ENCODE measurements at regions not wholly inside any gene's neighbourhood (a gene's known extent, or its start where the extent isn't known, plus 50 kb on each side); places are given as distances from the start of the nearest gene placed in this dataset.

DNA sequence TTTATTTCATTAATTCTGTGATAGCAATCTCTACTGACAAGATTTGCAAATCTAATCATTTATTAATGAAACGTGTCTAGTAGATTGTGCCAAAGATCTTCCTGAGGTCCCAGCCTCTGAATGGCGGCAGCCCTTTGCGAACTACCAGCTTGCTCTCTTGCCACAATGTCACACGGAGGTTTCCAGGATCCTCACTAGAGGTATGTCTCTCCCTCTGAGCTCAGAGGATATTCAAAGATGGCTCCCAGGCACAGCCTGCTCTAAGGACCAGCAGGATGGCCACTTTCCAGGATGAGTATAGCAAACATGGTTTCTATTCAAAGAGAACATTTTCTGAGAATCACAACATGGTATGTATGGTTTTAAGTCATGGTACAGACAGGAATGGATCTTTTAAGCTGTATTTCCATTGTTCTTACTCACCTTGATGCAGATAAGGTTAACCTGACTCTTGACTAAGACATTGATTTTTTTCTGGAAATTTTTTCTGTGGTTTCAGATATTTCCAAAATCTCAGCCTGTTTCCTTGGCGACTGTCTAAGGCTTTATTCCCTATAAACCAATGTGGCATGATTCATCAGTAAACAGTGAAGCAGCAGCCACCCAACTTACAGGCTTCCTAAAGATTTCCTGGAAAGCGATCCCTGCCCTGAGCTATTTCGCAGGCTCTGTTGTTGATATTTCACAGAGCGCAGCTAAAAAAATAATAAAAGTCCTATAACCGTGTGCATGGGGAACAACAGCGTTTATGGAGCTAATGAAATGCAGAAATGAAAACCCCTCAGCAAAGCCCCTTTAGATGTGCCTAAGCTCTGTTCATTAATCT, 54.1 kb upstream of the KLF7 start (continued):
- peak; percentile 35; the same call in 1 of the 2 replicates for TF ChIP-seq BHLHE40 (IDR thresholded peaks at IDR 0.05; ENCODE audit: low read depth, low read length)

DNA sequence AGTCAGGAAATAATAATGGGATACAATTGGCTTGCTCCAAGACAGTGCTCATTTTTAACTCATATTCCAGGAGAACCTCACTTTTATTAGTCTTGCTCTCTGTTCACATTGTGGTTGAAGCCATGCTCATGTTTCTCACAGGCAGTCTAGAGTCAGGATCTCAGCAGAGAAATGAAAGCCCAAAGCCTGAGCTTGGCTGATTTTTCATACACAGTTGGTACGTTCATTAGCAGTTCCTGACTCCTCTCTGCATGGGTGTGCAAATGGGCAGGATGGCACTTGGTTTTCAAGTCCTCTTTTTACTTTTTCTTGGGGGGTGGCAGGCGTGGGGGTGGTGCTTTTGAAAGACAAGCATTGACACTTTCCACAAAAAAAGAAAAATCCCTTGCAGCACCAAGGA, 56.0 kb upstream of the KLF7 start:
- CTCF ChIA-PET: interaction anchor here (0.6 to 1.9 kb wide), 2 partner anchors 32 to 251 kb away, joined by 3 to 4 read pairs; no protein-coding TSS in a partner anchor
- Histone ChIP-seq H3K9me1 (ENCODE audit: insufficient read depth, low read length) (peaks cover 7% of the 10 kb centered on the region), H3K4ac (ENCODE audit: low read depth, low read length) (no peak overlapping the region), H3K79me1 (ENCODE audit: low read depth in 1 of 2, low read length in 2 of 2) (no peaks in the 10 kb centered on the region), H3K27ac (ENCODE audit: insufficient read depth, low read length) (no peak overlapping the region), H2BK120ac (ENCODE audit: low read depth, low read length) (no peak overlapping the region), H3K4me3 (ENCODE audit: insufficient read depth, low read depth, low read length) (no peak overlapping the region), H3K9ac (ENCODE audit: low read depth, low read length) (no peak overlapping the region), H3K36me3 (ENCODE audit: control insufficient read depth, insufficient read depth, low read length) (no peaks in the 10 kb centered on the region), H3K4me2 (ENCODE audit: low read depth, low read length) (no peak overlapping the region), H3K56ac (ENCODE audit: extremely low read depth, insufficient read depth, low read length) (no peak overlapping the region), H2AK5ac (ENCODE audit: low read depth, low read length) (no peak overlapping the region), H2BK5ac (ENCODE audit: low read depth, low read length, poor library complexity, severe bottlenecking) (no peak overlapping the region), H3K14ac (replicated peaks; ENCODE audit: low read depth, low read length) (no peak overlapping the region), H3K9me3 (ENCODE audit: control insufficient read depth, insufficient read depth, low read length) (no peaks in the 10 kb centered on the region), H4K8ac (ENCODE audit: low read depth in 2 of 2, low read length in 2 of 2) (no peak overlapping the region), H3K4me1 (ENCODE audit: control insufficient read depth, insufficient read depth, low read length) (peaks cover 7% of the 10 kb centered on the region), H2BK20ac (ENCODE audit: low read depth, low read length) (0 out of 2 replicates have a peak overlapping the region, but pooled peaks have one; percentile 17), H2AFZ (replicated peaks; ENCODE audit: low read length, poor library complexity) (no peak overlapping the region), H2AK9ac (replicated peaks; ENCODE audit: low read depth, low read length, poor library complexity) (no peak overlapping the region), H3K23ac (ENCODE audit: low read depth, low read length) (no peak overlapping the region), H3K18ac (ENCODE audit: low read depth, low read length) (no peak overlapping the region), H4K5ac (ENCODE audit: low read depth, low read length) (no peak overlapping the region), H4K91ac (ENCODE audit: insufficient read depth, low read depth, low read length) (no peak overlapping the region), H3K27me3 (ENCODE audit: control insufficient read depth, insufficient read depth, low read length) (no peaks in the 10 kb centered on the region), H4K20me1 (ENCODE audit: insufficient read depth, low read length) (no peaks in the 10 kb centered on the region), H2BK15ac (ENCODE audit: low read depth, low read length) (no peak overlapping the region)
- in situ Hi-C loops (cut with MboI; ENCODE audit: low sequenced_read_pairs): no loop called here
- DNase-seq (no peak), ATAC-seq (ENCODE audit: low read depth) (no peak)
- no TSS peak for BruUV-seq (replicated peaks)
- POLR2A ChIA-PET (ENCODE audit: unreplicated experiment): no interaction called here
- intact Hi-C loops (cut with micrococcal nuclease): loop anchor here (5.0 kb wide), 1 partner anchor 39 kb away; no protein-coding TSS in a partner anchor
- dilution Hi-C loops (cut with HindIII; ENCODE audit: low sequenced_read_pairs, unreplicated experiment): no loop called here
- TF ChIP-seq FOS (IDR thresholded peaks at IDR 0.05; ENCODE audit: low read depth, low read length) (no peak), RCOR1 (IDR thresholded peaks at IDR 0.05; ENCODE audit: insufficient replicate concordance, low read length) (no peak), RAD21 (IDR thresholded peaks at IDR 0.05; ENCODE audit: low read length) (no peak), BHLHE40 (IDR thresholded peaks at IDR 0.05; ENCODE audit: low read depth, low read length) (no peak)
- TF ChIP-seq, protein P1, sequence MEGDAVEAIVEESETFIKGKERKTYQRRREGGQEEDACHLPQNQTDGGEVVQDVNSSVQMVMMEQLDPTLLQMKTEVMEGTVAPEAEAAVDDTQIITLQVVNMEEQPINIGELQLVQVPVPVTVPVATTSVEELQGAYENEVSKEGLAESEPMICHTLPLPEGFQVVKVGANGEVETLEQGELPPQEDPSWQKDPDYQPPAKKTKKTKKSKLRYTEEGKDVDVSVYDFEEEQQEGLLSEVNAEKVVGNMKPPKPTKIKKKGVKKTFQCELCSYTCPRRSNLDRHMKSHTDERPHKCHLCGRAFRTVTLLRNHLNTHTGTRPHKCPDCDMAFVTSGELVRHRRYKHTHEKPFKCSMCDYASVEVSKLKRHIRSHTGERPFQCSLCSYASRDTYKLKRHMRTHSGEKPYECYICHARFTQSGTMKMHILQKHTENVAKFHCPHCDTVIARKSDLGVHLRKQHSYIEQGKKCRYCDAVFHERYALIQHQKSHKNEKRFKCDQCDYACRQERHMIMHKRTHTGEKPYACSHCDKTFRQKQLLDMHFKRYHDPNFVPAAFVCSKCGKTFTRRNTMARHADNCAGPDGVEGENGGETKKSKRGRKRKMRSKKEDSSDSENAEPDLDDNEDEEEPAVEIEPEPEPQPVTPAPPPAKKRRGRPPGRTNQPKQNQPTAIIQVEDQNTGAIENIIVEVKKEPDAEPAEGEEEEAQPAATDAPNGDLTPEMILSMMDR (conservative IDR thresholded peaks at IDR 0.05; ENCODE audit: low read depth, low read length): no peak
- TF ChIP-seq, protein P2, sequence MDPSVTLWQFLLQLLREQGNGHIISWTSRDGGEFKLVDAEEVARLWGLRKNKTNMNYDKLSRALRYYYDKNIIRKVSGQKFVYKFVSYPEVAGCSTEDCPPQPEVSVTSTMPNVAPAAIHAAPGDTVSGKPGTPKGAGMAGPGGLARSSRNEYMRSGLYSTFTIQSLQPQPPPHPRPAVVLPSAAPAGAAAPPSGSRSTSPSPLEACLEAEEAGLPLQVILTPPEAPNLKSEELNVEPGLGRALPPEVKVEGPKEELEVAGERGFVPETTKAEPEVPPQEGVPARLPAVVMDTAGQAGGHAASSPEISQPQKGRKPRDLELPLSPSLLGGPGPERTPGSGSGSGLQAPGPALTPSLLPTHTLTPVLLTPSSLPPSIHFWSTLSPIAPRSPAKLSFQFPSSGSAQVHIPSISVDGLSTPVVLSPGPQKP (IDR thresholded peaks at IDR 0.05; ENCODE audit: borderline replicate concordance, low read depth, low read length): no peak
- TF ChIP-seq, protein P3, sequence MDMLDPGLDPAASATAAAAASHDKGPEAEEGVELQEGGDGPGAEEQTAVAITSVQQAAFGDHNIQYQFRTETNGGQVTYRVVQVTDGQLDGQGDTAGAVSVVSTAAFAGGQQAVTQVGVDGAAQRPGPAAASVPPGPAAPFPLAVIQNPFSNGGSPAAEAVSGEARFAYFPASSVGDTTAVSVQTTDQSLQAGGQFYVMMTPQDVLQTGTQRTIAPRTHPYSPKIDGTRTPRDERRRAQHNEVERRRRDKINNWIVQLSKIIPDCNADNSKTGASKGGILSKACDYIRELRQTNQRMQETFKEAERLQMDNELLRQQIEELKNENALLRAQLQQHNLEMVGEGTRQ (IDR thresholded peaks at IDR 0.05; ENCODE audit: low read depth, low read length): no peak
- WGBS, 2 experiments (ENCODE audit: extremely low coverage in 2 of 2, insufficient read length in 1 of 2): no CpG with 5 or more reads among the region's 2 CpGs

Measured in IMR-90 (cell line).